ENCODE measurements at regions not wholly inside any gene's neighbourhood (a gene's known extent, or its start where the extent isn't known, plus 50 kb on each side); places are given as distances from the start of the nearest gene placed in this dataset.
"Not testable (repeated sequence)": the region's sequence is repeated elsewhere in the genome, so short reads cannot be mapped to it uniquely, and the experiment has no call there.

DNA sequence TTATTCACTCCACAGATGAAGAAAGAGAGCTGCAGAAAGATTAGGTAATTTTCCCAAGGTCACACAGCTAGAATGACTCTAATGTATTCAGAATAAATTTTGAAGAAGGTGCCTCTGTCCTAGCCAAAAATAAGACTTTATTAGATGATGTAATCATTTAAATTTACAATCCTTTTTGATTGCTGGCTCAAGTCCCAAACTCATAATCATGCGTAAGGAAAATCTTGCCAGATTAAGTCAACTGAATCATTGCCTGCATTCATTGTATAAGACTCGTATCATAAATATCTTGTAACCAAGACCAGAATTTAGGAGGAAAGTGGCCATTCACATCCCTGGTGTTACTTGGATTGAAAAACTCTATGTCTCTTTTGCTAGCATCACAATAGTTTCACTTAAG, 53.1 kb upstream of the STK39 start:
- no peak for DNase-seq

DNA sequence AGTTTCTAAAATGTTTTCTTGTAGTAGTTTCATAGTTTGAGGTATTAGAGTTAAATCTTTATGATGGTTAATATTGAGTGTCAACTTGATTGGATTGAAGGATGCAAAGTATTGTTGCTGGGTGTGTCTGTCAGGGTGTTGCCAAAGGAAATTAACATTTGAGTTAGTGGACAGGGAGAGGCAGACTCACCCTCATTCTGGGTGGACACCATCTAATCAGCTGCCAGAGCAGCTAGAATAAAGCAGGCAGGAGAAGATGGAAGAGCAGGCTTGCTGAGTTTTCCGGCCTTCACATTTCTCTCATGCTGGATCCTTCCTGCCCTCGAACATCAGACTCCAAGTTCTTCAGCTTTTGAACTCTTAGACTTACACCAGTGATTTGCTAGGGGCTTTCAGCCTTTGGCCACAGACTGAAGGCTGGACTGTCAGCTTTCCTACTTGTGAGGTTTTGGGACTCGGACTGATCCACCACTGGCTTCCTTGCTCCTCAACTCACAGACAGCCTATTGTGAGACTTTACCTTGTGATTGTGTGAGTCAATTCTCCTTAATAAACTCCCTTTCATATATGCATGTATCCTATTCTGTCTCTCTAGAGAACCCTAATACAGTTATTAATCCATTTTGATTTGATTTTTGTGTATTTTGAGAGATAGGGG, 56.8 kb upstream of the STK39 start:
- DNase-seq, result no peak

DNA sequence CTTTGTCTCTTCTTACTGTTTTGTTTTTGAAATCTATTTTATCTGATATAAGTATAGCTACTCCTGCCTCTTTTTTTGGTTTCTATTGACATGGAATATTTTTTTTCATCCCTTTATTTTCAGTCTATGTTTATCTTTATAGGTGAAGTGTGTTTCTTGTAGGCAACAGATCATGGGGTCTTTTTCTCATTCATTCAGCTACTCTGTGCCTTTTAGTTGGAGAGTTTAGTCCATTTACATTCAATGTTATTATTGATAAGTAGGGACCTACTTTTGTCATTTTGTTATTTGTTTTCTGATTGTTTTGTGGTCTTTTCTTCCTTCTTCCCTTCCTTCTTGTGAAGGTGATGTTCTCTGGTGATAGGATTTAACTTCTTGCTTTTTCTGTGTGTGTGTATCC, 60.0 kb upstream of the STK39 start:
- DNase-seq, result no peak

DNA sequence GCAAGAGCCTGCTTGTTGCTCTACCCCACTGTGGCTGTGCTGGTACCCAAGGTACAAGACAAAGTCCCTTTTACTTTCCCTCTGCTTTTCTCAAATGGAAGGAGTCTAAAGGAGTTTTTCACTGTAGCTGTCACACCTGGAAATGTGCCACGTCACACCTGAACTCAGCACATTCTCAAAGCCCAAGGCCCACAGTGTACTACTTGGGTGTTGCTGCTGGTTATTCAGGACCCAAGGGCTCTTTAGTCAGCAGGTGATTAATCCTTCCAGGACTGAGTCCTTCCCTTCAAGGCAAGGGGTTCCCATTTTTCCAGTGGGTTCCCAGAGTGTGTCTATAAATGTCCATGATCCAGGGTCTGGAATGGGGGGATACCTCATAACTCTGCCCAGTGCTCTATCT, 63.2 kb upstream of the STK39 start:
- DNase-seq, result no peak

DNA sequence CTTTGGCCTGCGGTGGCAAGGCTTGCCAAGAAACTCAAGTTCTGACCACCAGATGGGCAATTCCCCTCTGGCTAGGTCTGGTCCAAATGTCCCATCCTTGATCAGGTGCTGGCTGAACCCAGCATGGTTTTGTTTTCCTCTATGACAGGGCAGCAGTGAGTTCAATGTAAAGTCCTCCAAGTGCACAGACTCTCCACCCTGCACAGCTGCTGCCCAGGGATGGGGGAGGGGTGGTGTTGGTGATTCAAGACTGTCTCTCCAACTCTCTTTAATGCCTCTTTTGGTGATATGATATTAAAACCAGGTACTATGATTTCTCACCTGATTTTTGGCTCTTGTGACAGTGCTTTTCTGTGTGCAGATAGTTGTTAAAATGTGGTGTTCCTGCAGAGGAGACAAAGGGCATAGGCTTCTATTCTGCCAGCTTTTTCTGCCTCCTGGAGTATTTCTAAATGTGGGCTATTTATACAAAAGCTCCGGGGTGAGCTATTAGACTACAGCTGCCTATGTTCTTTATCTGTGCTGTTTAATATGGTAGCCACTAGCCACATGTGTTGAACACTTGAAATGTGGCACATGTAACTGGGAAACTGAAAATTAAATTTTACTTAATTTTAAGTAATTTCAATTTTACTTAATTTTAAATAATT, 64.0 kb upstream of the STK39 start:
- no peak for DNase-seq

DNA sequence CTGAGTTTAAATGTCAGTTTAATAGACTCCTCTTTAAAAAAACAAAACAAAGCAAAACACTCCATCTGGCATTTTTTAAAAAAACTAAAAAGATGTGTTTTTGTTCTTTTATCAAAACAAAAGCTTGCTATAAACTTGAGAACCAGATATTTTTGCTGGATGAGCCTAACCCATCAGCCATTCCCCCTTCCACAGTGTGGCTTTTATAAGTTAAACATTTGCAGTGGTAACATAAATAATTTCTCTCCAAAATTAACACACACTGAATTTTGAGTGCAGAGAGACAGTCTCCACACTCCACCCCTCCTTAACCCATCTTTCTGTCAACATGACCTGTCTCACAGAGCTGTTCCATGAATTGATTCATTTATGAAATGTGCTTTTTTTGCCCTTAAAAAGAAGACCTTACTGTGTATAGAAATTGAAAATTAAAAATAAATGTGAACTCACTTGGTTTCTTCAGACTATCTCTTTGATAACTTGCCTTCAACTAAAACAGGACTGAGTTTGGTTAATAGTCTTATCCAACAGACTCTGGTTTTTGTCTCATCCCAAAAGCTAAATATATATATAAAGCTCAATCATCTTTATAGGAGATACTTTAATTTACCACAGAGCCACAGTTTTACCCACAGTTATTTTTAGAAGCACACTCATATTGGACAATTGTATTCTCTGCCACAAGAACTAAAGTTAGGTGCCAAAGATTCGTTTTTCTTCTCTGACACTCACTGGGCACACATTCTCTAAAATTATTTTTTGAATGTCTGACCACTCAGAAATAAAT, 64.8 kb upstream of the STK39 start:
- no peak for DNase-seq

DNA sequence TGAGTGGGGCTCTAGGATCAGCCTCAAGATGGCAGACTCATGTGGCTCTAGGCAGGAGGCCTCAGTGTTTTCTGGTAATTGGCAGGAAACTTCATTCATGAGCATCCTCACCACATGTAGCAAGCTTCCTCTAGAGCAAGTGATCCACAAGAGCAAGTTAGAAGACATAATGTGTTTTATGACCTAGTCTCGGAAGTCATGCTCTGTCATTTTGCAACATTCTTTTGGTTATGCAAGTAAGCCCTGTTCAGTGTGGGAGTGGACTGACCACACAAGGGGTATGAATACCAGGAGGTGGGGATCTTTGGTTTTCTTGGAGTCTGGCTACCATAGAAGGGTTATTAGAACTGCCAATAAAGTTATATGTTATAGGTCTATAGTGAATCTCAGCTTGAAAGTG, 66.8 kb upstream of the STK39 start:
- no peak for DNase-seq

DNA sequence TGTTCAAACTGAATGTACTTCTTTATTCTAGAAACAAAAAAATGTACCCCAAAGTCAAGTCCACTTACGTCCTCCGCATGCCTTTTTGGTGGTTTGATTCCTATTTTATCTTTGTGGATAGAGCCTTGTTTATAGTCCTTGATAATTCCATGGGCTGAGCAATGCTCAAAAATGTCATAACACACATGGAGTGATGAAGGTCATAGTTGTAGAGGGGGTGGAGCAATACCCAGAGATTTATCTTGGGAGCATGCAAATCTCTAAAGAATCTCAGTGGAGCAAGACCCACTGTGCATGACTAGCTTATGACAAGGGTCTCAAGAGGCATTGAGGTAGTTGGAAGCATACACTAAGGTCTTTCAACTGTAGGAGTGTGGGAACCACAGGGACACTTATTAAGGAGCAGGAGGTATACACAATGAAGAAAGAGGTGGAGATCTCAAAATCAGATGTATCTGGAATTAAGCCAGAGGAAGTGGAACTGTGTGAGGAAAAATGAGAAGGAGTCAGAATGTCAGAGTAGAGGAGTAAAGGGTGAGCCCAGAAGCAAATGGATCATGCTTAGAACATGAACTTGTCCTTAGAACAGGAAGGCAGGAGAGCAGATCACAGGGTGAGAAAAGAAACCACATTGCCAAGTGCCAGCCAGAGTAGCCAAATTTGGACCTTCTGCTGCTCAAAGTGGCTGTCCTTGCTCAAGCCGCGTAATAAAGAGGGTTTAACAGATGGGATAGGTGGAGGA, 68.1 kb upstream of the STK39 start:
- DNase-seq, result no peak

DNA sequence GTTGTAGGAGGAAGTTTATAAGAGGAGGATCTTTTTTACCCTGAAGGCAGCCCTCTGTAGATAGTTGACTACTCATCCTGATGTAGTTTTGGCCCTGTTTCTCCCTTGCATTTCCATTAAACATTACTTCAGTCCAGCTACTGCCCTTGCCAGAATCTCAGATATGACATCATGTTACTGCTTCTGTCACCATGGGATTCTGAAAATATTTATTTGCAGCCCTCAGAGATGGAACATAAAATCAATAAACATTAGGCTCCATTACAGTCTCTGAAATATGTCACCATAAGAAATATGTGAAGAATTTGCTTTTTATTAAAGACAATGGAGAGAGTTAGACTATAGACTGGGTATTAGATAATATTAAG, 68.7 kb upstream of the STK39 start:
- DNase-seq, result no peak

DNA sequence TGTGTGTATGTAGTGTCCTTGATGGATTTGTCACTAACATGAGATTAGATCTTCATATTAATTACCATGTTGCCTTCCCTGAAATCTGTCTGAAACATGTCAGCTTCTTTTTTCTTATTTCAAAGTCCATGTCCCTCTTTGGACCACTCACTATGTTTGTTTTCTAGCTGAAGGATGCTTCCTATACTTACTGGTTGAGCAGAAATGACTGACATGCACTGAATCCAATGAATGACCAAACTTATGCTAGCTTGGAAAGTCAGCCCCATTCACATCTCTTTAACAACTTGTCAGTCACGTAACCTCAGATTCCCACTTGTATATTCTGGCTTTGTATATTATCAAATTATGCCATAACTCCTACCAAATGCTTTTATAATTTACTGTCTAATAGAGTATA, 69.9 kb upstream of the STK39 start:
- no peak for DNase-seq

DNA sequence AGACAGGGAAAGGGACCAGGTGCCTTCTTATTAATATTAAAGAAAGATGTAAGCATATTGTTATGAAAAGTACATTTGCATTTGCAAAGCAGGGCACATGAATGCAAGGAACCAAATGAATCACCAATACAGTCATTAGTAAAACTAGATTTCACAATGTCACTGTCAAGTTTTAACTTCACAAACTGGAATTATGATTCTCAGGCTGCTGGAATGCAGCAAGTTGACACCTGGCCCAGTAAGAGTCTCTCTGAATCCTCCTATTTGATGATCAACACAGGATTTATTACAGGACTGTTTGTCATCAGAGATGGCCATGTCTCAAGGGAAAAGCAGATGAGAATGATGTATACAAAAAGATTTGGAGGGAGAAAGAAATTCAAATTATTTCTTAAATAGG, 72.9 kb upstream of the STK39 start:
- no peak for DNase-seq

DNA sequence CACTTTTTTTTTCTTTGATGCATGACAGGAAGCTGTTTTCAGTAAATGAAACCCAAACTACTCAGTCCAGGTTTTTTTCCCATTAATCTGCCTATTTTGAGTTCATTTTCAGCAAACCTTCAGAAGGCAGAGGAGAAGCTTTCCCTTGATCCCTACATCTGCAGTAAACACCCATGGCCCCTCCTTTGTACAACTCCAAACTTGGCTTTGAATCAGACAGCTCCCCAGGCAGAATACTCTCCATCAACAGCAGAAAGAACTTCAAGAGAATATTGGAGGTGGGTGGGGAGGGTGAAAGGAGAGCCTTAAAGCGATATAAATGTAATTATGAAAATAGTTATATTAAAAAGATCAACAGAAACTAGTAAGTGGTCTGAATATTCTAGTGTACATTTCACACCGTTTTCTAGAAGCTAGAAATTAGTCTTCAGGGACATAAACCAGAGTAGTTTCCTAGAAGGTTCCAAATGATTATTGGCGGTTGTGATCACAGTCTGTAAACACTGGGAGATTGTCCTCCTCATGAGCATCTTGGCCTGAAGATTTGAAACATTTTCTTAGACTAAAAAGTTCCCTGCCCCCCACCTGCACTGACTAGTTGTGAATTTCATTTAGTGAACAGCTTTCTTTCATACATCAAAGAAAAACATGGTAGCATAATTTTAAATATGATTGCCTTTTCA, 75.1 kb upstream of the STK39 start:
- DNase-seq, result no peak

DNA sequence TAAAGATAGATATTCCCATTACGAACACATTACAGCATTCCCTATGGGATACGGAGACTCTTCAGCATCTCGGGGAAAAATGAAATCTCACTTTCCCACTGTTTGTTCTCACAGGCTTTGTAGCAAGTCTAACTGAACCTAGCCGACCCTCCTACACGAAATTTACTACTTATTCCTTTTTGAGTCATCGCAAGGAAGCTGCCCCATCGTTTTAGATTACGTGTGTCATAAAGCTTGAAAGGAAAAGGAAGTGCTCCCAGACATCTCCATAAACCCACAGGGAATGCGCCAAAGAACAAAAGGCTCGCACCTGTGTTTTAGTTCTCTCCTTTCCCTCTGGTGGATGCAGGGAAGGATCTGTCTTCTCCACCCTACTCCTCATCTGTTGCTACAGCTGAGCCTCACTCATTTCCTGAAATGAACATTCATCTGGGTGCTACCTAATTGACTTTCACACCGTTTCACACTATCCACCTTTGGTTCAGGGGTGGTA, 76.2 kb upstream of the STK39 start:
- DNase-seq, result no peak

DNA sequence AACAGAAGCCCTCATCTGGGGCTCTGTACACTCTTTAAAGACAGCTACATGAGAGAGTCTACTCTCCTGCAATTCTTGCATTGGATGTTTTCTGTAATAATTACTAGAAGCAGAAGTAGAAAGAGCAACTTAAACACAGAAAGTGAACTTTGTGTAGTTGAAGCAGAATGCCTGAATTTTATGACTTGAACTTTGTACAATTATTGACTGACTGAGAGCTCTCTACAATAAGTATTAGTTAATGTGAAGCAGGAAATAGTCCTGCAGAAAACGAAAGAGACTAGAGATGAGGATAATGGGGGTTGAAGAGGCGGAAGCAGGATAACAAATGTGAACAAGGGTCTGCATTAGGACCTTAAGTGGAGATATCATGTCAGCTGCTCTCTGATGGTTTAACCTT, 79.2 kb upstream of the STK39 start:
- no peak for DNase-seq

DNA sequence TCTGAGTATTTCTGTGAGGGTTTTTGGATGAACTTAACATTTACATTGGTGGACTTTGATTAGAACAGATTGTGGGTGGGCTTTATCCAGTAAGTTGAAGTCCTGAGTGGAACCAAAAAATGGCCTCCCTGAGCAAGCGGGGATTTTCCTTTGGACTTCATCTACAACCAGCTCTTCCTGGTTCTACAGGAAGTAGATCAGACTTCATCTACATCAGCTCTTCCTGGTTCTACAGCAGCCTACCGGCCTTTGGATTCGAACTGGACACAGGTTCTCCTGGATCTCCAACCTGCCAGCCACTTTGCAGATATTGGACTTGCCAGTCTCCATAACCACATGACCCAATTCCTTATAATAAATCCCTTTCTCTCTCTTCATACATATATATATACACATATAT, 79.9 kb upstream of the STK39 start:
- no peak for DNase-seq

DNA sequence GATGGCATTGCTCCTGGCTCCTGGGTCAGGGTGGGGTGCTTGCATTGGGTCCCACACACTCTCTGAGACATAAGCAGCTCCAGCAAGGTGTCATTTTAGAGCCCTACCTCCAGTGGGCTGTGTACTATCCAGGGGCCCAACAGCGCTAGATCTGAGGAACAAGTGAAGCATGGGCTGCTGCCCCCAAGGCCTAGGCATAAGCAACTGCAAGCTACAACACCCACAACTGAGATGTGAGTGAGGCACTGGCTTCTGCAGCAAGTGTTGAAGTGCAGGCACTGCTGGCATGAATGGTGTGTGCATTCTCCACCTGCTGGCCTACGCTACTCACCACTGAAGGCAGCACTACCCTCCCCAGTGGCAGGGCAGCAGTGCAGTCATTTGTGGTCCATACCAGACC, 81.0 kb upstream of the STK39 start:
- no peak for DNase-seq

DNA sequence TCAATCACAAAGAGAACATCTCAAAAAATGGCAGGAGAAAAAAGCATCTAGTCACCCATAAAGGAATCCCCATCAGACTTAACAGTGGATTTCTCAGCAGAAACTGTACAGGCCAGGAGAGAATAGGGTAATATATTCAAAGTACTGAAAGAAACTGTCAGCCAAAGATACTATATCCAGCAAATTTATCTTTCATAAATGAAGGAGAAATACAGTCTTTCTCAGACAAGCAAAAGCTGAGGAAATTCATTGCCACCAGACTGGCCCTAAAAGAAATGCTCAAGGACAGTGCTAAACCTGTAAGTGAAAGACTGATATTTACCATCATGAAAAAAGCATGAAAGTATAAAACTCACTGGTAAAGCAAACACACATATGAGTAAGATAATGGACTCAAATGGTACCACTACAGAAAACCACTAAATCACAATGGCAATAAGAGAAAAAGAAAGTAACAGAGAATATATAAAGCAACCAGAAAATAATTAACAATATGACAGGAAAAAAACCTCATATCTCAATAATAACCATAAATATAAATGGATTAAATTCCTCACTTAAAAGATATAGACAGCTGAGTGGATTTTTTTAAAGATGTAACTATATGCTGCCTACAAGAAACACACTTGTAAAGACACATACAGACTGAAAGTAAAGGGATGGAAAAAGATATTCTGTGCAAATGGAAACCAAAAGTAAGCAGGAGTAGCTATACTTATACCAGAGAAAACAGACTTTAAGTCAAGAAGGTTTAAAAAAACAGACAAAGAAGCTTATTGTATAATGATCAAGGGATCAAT, 83.4 kb upstream of the STK39 start:
- DNase-seq, result no peak

DNA sequence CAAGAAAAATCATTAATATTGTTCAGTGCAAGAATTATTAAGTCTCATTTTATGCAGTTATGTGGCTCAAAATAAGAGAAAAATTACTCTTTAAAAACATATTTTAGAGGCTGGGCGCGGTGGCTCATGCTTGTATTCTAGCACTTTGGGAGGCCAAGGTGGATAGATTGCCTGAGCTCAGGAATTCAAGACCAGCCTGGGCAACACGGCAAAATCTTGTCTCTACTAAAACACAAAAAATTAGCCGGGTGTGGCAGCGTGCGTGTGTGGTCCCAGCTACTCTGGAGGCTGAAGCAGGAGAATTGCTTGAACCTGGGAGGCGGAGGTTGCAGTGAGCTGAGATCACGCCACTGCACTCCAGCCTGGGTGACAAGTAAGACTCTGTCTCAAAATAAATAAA, 87.9 kb upstream of the STK39 start:
- DNase-seq, result not testable (repeated sequence)

DNA sequence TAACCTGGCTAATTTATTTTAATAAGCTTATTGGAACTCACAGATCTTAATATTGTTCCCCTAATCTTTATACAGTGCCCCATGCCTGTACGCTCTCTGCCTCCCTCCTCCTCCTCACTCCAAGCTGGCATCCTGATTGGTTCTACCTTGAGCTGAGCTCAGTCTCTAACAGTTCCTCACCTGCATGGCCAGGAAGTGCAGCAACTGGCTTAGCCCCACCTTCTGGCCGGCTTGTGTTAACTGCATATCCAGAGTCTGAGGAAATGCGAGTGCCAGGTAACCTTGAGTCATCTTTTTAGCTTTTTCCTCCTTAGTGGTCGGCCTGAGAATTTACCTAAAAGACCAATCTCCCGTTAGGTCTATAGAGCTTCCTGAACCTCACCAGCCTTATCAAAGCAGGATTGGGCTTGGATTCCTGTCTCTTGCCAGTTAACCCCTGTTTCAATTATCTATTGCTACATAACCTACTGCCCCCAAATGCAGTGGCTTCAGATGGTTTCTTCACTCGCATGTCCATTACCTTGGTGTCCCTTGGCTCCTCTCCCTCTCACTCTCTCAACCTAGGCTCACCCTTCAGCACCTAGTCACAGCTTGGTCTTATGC, 89.5 kb upstream of the STK39 start:
- DNase-seq, result peak; percentile 41 to 66

DNA sequence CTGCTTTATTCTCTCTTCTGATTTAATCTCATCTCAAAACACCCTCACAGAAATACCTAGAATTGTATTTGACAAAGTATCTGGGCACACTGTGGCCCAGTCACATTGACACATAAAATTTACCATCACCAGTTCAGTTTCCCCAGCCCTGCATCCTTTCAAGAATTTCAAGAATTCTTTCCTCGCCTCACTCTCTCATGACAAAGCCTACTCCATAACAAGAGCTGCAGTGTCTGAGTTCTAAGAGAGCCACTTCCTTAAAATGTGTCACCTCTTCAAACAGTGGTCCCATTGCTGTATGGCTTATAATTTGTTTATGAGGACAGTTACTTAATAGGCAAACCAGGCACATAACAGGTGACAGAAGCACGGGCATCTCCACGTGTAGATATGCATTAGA, 90.9 kb upstream of the STK39 start:
- DNase-seq, result no peak

DNA sequence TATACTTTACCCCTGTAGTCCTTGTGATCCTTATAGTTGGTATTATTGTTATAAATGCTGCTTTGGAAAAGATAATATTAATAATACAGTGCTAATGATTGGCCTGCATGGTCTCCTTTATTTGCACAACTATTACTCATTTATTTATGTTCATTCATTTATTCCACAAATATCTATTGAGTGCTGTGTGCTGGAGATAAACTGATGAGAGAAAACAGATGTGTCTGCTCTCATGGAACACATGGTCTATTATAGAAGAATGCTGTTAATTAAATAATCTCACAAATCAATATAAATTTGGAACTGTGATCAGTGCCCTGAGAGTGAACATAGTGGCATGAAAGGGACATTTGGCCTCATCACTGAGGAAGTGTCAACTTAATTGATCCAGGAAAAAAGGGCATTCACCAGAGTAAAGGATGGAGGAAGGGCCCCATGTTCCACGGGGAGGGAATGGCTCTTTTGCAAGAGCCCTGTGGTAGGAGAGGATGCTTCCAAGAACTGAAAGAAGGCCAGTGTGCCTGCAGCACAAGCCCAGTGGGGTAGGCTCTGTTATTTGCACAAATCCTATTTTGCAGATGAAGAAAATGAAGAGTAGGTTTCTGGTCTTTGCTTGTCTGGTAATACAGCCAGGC, 91.5 kb upstream of the STK39 start:
- no peak for DNase-seq

All from CD4-positive, alpha-beta T cell treated with Interferon alpha-2 for 1 hour (primary cell).